ENCODE measurements at regions not wholly inside any gene's neighbourhood (a gene's known extent, or its start where the extent isn't known, plus 50 kb on each side); places are given as distances from the start of the nearest gene placed in this dataset.

- TF ChIP-seq ZC3H10 (CRISPR knock-in tag; IDR thresholded peaks at IDR 0.05): no peak
- TF ChIP-seq, protein P1, sequence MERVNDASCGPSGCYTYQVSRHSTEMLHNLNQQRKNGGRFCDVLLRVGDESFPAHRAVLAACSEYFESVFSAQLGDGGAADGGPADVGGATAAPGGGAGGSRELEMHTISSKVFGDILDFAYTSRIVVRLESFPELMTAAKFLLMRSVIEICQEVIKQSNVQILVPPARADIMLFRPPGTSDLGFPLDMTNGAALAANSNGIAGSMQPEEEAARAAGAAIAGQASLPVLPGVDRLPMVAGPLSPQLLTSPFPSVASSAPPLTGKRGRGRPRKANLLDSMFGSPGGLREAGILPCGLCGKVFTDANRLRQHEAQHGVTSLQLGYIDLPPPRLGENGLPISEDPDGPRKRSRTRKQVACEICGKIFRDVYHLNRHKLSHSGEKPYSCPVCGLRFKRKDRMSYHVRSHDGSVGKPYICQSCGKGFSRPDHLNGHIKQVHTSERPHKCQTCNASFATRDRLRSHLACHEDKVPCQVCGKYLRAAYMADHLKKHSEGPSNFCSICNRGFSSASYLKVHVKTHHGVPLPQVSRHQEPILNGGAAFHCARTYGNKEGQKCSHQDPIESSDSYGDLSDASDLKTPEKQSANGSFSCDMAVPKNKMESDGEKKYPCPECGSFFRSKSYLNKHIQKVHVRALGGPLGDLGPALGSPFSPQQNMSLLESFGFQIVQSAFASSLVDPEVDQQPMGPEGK (CRISPR knock-in tag; IDR thresholded peaks at IDR 0.05; ENCODE audit: borderline replicate concordance): no peak
- TF ChIP-seq, protein P2, sequence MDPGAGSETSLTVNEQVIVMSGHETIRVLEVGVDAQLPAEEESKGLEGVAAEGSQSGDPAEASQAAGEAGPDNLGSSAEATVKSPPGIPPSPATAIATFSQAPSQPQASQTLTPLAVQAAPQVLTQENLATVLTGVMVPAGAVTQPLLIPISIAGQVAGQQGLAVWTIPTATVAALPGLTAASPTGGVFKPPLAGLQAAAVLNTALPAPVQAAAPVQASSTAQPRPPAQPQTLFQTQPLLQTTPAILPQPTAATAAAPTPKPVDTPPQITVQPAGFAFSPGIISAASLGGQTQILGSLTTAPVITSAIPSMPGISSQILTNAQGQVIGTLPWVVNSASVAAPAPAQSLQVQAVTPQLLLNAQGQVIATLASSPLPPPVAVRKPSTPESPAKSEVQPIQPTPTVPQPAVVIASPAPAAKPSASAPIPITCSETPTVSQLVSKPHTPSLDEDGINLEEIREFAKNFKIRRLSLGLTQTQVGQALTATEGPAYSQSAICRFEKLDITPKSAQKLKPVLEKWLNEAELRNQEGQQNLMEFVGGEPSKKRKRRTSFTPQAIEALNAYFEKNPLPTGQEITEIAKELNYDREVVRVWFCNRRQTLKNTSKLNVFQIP (CRISPR knock-in tag; IDR thresholded peaks at IDR 0.05; ENCODE audit: borderline replicate concordance, low read depth): no peak
- TF ChIP-seq, protein P3, sequence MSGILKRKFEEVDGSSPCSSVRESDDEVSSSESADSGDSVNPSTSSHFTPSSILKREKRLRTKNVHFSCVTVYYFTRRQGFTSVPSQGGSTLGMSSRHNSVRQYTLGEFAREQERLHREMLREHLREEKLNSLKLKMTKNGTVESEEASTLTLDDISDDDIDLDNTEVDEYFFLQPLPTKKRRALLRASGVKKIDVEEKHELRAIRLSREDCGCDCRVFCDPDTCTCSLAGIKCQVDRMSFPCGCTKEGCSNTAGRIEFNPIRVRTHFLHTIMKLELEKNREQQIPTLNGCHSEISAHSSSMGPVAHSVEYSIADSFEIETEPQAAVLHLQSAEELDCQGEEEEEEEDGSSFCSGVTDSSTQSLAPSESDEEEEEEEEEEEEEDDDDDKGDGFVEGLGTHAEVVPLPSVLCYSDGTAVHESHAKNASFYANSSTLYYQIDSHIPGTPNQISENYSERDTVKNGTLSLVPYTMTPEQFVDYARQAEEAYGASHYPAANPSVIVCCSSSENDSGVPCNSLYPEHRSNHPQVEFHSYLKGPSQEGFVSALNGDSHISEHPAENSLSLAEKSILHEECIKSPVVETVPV (CRISPR knock-in tag; IDR thresholded peaks at IDR 0.05): no peak
- no peak for TF ChIP-seq ZFP30 (CRISPR knock-in tag; IDR thresholded peaks at IDR 0.05)
Measured at GRCh38 chr18:1503847-1504246, 599.2 kb downstream of the ADCYAP1 start.

Measured in SK-N-SH treated with all-trans-retinoic acid at 6 μM for 48 hours (cell line).